C4-2B (cell line): ENCODE measurements at regions not wholly inside any gene's neighbourhood (a gene's known extent, or its start where the extent isn't known, plus 50 kb on each side); places are given as distances from the start of the nearest gene placed in this dataset.

ENCODE experiments used
- ZFX ChIP-seq: fragments of 450-650 bp; IDR thresholded peaks from 2 replicates; pipeline ENCODE4 v1.6.1; 2017
- TF ChIP-seq, protein P1 (sequence below): fragments of 450-650 bp; conservative IDR thresholded peaks from 2 replicates; pipeline ENCODE4 v1.5.1; 2017; ENCODE audit warnings: mild to moderate bottlenecking

DNA sequence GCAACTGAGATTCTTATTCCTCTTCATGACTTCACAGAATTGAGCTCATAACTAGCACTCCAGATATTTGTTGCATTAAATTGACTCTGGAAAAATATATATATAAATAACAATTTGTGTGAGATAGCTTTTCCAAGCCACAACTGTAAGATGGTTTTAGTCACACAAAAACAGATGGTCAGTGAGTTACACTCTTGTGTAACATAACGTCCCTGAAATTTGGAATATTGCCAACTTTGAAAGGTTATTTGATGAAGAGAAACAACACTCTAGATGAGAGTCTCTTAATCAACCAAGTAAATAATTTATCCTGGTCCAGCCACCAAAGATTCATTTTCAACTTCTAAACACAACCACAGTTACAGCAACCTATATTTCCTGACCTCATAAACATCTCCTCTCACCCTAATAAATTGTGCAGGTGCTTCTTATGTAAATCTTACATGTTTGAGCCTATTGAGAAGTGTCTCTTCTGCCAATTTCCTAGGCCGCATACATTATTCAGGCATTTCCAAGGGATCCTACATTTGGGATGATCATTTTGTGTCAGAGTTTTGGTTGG is 84.9 kb upstream of the ACP3 start:
- TF ChIP-seq, protein P1, sequence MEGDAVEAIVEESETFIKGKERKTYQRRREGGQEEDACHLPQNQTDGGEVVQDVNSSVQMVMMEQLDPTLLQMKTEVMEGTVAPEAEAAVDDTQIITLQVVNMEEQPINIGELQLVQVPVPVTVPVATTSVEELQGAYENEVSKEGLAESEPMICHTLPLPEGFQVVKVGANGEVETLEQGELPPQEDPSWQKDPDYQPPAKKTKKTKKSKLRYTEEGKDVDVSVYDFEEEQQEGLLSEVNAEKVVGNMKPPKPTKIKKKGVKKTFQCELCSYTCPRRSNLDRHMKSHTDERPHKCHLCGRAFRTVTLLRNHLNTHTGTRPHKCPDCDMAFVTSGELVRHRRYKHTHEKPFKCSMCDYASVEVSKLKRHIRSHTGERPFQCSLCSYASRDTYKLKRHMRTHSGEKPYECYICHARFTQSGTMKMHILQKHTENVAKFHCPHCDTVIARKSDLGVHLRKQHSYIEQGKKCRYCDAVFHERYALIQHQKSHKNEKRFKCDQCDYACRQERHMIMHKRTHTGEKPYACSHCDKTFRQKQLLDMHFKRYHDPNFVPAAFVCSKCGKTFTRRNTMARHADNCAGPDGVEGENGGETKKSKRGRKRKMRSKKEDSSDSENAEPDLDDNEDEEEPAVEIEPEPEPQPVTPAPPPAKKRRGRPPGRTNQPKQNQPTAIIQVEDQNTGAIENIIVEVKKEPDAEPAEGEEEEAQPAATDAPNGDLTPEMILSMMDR = no peak
- TF ChIP-seq ZFX = no peak
